GM18498 (cell line): ENCODE measurements at regions not wholly inside any gene's neighbourhood (a gene's known extent, or its start where the extent isn't known, plus 50 kb on each side); places are given as distances from the start of the nearest gene placed in this dataset.
"Not testable (repeated sequence)": the region's sequence is repeated elsewhere in the genome, so short reads cannot be mapped to it uniquely, and the experiment has no call there.

ENCODE experiments used
- ATAC-seq: cut with Tn5 transposase; IDR thresholded peaks from one replicate; pipeline ENCODE4 v1.9.1; 2021; ENCODE audit warnings: mild to moderate bottlenecking, moderate library complexity; ENCODE audit not compliant: unreplicated experiment

DNA sequence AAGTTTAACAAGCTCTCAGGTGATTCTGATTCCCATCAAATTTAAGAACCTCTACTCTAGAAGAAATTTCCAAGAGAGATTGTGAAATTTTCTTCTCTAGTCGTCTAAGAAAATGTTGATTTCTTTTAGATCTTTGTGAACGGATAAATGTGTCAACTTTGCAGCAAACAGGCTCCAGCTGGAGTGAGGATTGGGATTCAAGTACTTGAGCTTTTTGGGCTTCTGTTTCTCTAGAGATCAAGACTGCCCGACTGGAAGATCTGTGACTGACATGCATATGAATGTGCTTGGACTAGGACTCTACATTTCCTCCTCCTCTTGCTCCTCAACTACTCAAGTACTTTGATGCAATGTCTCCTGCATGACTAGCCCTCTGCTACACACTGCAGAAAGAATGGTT lies 388.3 kb downstream of the TMEM38B start:
- ATAC-seq = no peak

DNA sequence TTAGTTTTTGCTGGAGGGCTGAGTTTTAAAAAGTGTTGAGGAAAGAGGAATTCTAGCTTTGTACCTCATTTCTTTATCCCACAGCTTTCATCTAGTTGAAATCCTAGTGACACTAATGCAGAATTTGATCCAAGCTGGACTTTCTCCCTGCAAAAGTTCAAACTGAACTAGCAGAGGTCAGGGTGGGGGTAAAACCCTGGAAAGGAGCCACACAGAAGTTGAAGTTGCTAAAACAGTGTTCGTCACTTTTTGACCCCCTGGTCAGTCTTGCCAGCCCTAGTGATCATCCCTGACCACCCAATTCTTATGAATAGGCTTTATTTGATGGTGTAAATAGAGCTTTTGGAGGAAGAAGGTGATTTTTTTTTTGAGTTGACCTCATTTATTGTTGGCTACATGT lies 390.4 kb downstream of the TMEM38B start:
- no peak for ATAC-seq

GRCh38 chr9:106085479-106085878 lies 391.1 kb downstream of the TMEM38B start:
- ATAC-seq = no peak

DNA sequence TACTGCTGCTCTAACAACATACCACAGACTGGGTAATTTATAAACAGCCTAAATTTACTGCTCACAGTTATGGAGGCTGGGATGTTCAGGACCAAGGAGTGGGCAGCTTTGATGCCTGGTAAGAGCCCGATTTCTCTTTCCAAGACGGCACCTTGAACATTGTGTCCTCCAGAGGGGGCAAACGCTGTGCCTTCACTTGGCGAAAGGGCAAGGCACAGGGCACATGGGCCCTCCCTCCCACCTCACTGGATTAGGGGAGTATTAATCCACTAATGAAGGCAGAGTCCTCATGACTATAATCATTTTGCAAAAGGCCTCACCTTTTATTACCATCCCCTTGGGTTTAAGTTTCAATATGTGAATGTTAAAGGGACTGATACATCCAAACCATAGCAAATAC lies 397.7 kb downstream of the TMEM38B start:
- no peak for ATAC-seq

DNA sequence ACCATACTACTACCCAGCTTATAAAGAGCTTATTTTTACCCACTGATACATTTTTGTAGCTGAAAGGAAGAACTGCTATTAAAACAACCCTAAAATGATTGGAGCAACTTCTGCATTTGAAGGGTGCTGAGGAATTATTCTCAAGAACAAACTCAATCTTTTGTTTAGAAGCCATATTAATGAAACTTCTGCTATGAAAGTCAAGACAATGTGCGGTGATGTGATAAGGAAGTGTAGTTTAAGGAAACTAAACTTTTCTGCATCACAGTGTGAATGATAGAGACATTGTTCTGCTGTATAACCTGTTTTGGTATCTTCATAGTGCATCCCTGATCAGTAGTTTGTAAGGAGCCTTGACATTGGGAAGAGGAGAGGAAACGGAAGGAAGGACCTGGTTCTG lies 408.5 kb downstream of the TMEM38B start:
- ATAC-seq = no peak

DNA sequence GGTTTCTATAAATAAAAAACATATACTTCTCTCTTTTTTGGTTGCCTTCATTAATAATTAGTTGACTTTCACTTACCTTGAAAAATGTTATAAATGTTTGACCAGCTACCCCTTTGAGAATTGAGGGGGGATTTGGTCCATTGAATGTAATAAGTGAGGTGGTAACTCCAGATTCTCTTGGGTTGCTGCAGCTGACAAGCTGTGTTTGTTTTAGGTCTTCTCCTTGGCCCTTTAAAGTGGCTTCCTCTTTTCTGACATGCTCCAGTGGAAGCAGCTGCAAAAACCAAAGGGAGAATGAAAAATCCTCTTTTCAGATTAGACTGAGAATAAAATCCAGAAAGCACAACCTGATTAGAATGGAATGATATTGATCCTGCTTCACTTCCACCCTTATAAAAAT lies 410.5 kb downstream of the TMEM38B start:
- ATAC-seq = no peak

- no peak for ATAC-seq
These were observed 412.1 kb downstream of the TMEM38B start for GRCh38 chr9:106106396-106106795.

GRCh38 chr9:106107716-106108115 lies 413.4 kb downstream of the TMEM38B start:
- ATAC-seq = no peak

DNA sequence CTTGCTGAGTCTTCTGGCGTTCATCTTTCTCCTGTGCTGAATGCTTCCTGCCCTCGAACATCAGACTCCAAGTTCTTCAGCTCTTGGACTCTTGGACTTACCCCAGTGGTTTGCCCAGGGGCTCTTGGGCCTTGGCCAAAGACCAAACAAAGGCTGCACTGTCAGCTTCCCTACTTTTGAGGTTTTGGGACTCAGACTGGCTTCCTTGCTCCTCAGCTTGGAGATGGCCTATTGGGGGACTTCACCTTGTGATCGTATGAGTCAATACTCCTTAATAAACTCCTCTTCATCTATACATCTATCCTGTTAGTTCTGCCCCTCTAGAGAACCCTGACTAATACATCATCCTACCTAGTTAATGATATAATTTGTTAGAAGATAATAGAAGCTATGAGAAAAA lies 415.4 kb downstream of the TMEM38B start:
- ATAC-seq = not testable (repeated sequence)

DNA sequence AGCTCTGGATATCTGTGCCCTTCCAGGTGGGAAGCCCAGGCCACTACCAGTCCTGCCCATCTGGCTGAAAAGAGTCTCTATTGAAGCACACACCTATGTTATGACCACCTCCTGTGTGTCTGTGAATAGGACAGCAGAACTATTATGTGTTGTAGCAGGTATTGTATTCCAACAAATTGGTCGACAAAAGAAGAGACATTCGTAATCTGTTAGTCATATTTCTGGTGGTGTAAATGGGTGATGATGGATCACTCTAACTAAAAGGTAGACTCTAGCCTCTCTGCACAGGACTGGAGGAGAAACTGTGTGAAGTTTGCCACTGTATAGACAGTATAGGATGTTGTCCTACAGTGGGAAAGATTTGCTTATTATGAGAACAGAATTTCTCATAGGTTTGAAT lies 416.1 kb downstream of the TMEM38B start:
- no peak for ATAC-seq

GRCh38 chr9:106111039-106111730 lies 416.8 kb downstream of the TMEM38B start:
- ATAC-seq = no peak

GRCh38 chr9:106112935-106113334 lies 418.6 kb downstream of the TMEM38B start:
- no peak for ATAC-seq

DNA sequence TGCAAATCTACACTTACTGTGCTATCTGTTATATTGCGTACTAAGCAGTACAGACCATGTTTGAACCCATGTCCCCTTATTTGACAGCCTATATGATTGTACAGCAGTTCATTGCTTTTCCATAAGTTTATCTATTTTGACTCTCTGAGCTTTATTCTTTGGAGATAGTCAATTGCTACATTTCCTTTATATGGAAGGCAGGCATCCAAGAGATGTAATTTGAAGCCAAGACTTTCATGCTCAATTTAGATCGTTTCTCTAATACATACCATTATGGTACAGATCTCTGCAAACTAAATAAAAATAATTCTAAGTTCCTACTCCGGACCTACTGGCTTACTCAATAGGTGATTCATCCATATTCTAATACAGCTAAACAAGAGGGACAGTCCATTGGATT lies 424.8 kb downstream of the TMEM38B start:
- ATAC-seq = no peak

GRCh38 chr9:106120071-106120470 lies 425.7 kb downstream of the TMEM38B start:
- ATAC-seq = no peak

DNA sequence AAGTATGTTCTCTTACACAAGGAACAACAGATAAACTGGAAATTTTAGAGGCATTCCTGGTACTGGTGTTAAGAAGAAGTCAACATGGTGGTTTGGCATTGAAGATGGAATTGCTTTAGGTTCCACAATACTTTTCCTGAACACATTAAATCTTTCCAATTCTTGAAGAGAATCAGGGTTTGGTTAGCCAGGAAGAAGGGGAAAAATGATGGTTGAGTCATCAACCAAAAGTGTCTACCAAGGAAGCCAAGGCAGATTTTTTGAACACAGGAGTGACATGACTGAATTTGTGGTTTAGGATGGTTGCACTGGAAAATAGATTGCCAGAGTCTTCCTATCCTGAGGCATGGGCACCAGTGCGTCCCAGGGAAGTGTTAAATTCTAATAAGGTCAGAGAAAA lies 433.4 kb downstream of the TMEM38B start:
- ATAC-seq = no peak

DNA sequence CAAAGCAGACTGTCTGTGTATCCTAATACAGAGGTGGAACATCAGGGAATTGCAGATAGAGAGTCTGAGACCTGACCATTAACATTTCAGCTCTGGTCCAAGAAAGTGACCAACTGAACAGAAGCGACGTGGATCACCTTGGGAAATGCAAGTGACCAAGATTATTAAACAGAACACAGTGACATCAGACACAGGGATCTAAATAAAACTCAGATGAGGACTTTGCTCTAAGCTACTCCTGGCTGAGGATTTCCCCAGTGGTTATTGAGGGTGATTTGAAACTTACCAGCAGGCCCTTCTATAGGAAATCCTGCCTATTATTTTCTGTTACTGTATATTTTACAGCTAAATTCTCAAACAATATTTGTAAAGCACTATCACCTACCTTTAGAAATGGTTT lies 436.0 kb downstream of the TMEM38B start:
- ATAC-seq = no peak

GRCh38 chr9:106143781-106144180 lies 449.4 kb downstream of the TMEM38B start:
- no peak for ATAC-seq

DNA sequence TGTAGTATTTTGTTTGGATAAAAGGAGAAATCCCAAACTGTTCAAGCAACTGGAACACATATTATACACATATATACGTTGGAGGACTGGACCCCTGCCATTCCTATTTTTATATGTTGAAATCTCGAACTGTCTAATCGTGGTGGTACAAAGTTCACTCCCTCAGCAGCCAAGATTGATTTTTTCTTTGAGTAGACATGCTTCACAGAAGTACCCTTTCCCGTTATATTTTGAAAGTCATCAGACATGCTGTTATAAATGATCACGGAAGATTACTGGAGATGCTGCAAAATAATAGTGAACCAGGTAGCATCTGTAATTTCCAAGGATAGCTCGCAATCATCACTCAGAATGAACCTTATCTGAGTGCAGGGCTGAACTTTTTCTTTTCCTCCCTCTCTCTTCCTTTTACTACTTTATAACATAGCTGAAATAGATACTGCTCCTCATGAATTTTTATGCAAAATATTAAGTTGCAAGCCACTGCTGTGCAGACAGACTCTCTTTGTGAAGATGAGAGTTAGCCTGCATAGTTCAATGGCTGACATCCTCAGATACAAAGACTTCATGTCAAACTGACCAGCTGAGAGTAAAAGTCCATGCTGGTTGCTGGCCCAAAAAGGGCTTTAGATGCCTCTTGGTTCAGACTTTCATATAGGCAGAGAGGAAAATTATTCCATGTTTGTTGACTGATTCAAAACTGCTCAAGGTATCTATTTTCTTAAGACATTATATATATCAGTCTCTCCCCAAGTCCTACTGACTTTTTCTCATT lies 451.9 kb downstream of the TMEM38B start:
- no peak for ATAC-seq

DNA sequence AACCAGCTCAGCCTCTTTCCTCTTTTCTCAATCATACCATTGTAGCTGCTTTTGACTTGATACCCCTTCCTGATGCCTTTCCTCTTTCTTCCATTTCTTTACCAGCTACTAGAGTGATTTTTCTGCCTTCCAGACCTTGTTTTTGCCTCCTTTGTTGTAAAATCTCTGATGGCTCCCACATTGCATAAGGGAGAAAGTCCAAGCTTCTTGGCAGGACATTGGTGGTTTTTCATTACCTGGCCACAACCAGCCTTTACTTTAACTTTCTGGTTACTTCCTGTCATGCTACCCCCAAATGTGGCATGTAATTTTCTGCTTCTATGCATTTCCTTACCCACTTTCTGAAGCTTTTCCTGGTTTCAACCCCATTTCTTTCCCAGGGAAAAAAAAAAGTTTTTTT lies 452.5 kb downstream of the TMEM38B start:
- no peak for ATAC-seq

- ATAC-seq = no peak
These were observed 455.6 kb downstream of the TMEM38B start for GRCh38 chr9:106149956-106150355.

- ATAC-seq = no peak
These were observed 462.1 kb downstream of the TMEM38B start for GRCh38 chr9:106156465-106156864.

DNA sequence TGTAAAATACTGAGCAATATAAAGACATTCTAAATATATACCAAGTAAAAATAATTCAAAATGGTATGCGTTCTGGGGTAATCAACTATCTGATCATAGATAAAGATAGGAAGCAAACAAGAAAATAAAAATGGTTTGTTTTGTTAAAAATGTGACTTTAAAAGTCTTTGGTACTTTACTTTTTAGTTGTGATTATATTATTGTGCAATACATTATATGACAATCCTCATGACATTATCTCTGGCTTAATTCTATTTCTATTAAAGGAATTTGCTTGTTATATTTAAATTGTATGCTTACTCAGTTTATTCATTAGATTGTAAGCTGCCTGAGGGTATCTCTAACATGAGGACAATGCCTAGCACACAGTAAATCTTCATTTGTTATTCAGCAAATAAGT lies 477.9 kb downstream of the TMEM38B start:
- no peak for ATAC-seq

DNA sequence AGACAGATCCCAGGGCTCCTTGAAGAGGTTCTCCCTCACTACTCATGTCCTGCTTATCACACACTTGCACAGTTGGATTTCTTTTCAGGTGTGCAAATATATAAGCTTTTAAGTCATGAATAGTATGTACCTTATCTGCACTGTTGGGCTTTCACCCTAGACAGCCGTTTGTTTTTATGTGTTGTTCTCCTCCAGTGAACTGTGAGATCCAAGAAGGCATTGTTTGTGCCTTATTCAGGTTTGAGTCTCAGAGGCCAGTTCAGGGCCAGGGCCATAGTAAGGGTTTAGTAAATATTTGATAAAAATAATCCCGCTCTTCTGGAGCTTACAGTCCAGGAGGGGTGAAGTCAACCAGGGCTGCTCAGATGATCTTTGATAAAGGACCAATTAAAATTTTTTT lies 480.0 kb downstream of the TMEM38B start:
- no peak for ATAC-seq
